Left kidney (tissue), 1 donor: ENCODE measurements at regions not wholly inside any gene's neighbourhood (a gene's known extent, or its start where the extent isn't known, plus 50 kb on each side); places are given as distances from the start of the nearest gene placed in this dataset.

Experiments
- DNase-seq: peaks from one replicate; pipeline ENCODE4 v3.0.0-alpha.2; 2013

- no peak for DNase-seq
These were observed 364.3 kb upstream of the BCHE start for GRCh38 chr3:166201476-166201875.

- DNase-seq: no peak
These were observed 362.3 kb upstream of the BCHE start for GRCh38 chr3:166199491-166199890.

- DNase-seq: no peak
These were observed 358.6 kb upstream of the BCHE start for GRCh38 chr3:166195808-166196207.

- no peak for DNase-seq
These were observed 354.2 kb upstream of the BCHE start for GRCh38 chr3:166191411-166191810.

- DNase-seq: no peak
These were observed 353.1 kb upstream of the BCHE start for GRCh38 chr3:166190360-166190759.

- DNase-seq: no peak
These were observed 350.0 kb upstream of the BCHE start for GRCh38 chr3:166187237-166187636.

GRCh38 chr3:166186003-166186402, 348.8 kb upstream of the BCHE start:
- DNase-seq: no peak

GRCh38 chr3:166177130-166177529, 339.9 kb upstream of the BCHE start:
- DNase-seq: no peak

- no peak for DNase-seq
These were observed 334.5 kb upstream of the BCHE start for GRCh38 chr3:166171695-166172094.

- DNase-seq: no peak
These were observed 332.5 kb upstream of the BCHE start for GRCh38 chr3:166169681-166170080.

- DNase-seq: no peak
These were observed 290.7 kb upstream of the BCHE start for GRCh38 chr3:166127969-166128368.

- no peak for DNase-seq
These were observed 288.0 kb upstream of the BCHE start for GRCh38 chr3:166125179-166125578.

- no peak for DNase-seq
These were observed 286.4 kb upstream of the BCHE start for GRCh38 chr3:166123576-166123975.

GRCh38 chr3:166123088-166123487, 285.9 kb upstream of the BCHE start:
- no peak for DNase-seq

- no peak for DNase-seq
These were observed 280.8 kb upstream of the BCHE start for GRCh38 chr3:166118049-166118448.

GRCh38 chr3:166114448-166114847, 277.2 kb upstream of the BCHE start:
- DNase-seq: no peak

GRCh38 chr3:166111562-166111961, 274.3 kb upstream of the BCHE start:
- DNase-seq: no peak

- no peak for DNase-seq
These were observed 272.9 kb upstream of the BCHE start for GRCh38 chr3:166110102-166110501.

- DNase-seq: no peak
These were observed 267.7 kb upstream of the BCHE start for GRCh38 chr3:166104938-166105337.

GRCh38 chr3:166100730-166101129, 263.5 kb upstream of the BCHE start:
- no peak for DNase-seq

- no peak for DNase-seq
These were observed 252.4 kb upstream of the BCHE start for GRCh38 chr3:166089575-166089974.

GRCh38 chr3:166085164-166085856, 248.1 kb upstream of the BCHE start:
- DNase-seq: no peak

GRCh38 chr3:166080096-166080495, 242.9 kb upstream of the BCHE start:
- no peak for DNase-seq

- no peak for DNase-seq
These were observed 234.6 kb upstream of the BCHE start for GRCh38 chr3:166071831-166072230.

- DNase-seq: no peak
These were observed 227.3 kb upstream of the BCHE start for GRCh38 chr3:166064476-166064875.
